DND-41 (cell line): ENCODE measurements at regions not wholly inside any gene's neighbourhood (a gene's known extent, or its start where the extent isn't known, plus 50 kb on each side); places are given as distances from the start of the nearest gene placed in this dataset.

Source experiments
- ATAC-seq: fragments of 200-7000 bp; cut with Tn5 transposase; 3 replicates; pipeline ENCODE4 v1.9.1; 2021; ENCODE audit warnings: low read depth; ENCODE audit not compliant: insufficient read depth
- DNase-seq: peaks from one replicate; pipeline ENCODE4 v3.0.0-alpha.2; 2020
- H2AFZ ChIP-seq: 2 replicates; pipeline ENCODE4 v1.6.0; 2012; ENCODE audit warnings: low read depth, low read length
- H3K27ac ChIP-seq: 2 replicates; pipeline ENCODE4 v1.5.1; 2012; ENCODE audit warnings: low read length, inconsistent platforms
- H3K27me3 ChIP-seq: fragments of 200-600 bp; sonication (generic); 2 replicates; pipeline ENCODE4 v1.6.0; 2012; ENCODE audit warnings: low read length, mild to moderate bottlenecking, inconsistent platforms; ENCODE audit not compliant: insufficient read depth, poor library complexity
- H3K36me3 ChIP-seq: 2 replicates; pipeline ENCODE4 v1.5.1; 2012; ENCODE audit warnings: low read length, inconsistent platforms; ENCODE audit not compliant: insufficient read depth
- H3K4me1 ChIP-seq: 2 replicates; pipeline ENCODE4 v1.5.1; 2012; ENCODE audit warnings: mild to moderate bottlenecking, low read length; ENCODE audit not compliant: insufficient read depth
- H3K4me2 ChIP-seq: 2 replicates; pipeline ENCODE4 v1.6.0; 2012; ENCODE audit warnings: mild to moderate bottlenecking, moderate library complexity, low read length, inconsistent platforms; ENCODE audit not compliant: insufficient read depth
- H3K4me3 ChIP-seq, 2 experiments: fragments of 200-600 bp in 1 of 2; shearing (Covaris generic) in 1 of 2; 2 replicates each; pipeline ENCODE4 v1.5.1; 2012 to 2016; ENCODE audit warnings: inconsistent platforms in 2 of 2, low read length in 2 of 2, mild to moderate bottlenecking in 2 of 2, low read depth in 1 of 2, moderate library complexity in 1 of 2
- H3K79me2 ChIP-seq: 2 replicates; pipeline ENCODE4 v1.6.0; 2012; ENCODE audit warnings: low read length, inconsistent platforms; ENCODE audit not compliant: insufficient read depth
- H3K9ac ChIP-seq: 2 replicates; pipeline ENCODE4 v1.6.0; 2012; ENCODE audit warnings: low read depth, mild to moderate bottlenecking, inconsistent platforms, low read length, moderate library complexity
- H3K9me3 ChIP-seq: 2 replicates; pipeline ENCODE4 v1.5.1; 2012; ENCODE audit warnings: low read length, moderate library complexity, mild to moderate bottlenecking, inconsistent platforms; ENCODE audit not compliant: insufficient read depth, severe bottlenecking
- H4K20me1 ChIP-seq: 2 replicates; pipeline ENCODE4 v1.6.0; 2012; ENCODE audit warnings: low read length; ENCODE audit not compliant: insufficient read depth
- CTCF ChIP-seq: IDR thresholded peaks from 2 replicates; pipeline ENCODE4 v1.5.1; 2012; ENCODE audit warnings: borderline replicate concordance, low read length, moderate library complexity, mild to moderate bottlenecking; ENCODE audit not compliant: poor library complexity, severe bottlenecking; ENCODE audit errors: extremely low read depth
- EZH2 ChIP-seq: IDR thresholded peaks from 3 replicates; pipeline ENCODE4 v1.6.1; 2012; ENCODE audit warnings: borderline replicate concordance, low read depth, mild to moderate bottlenecking, moderate library complexity, low read length, inconsistent platforms; ENCODE audit not compliant: severe bottlenecking

- no peak for ATAC-seq
- no peaks in the 10 kb centered on the region for H4K20me1 ChIP-seq
- no peaks in the 10 kb centered on the region for H3K4me1 ChIP-seq
- no peaks in the 10 kb centered on the region for H3K79me2 ChIP-seq
- no peak overlapping the region for H3K9ac ChIP-seq
- H3K9me3 ChIP-seq: no peaks in the 10 kb centered on the region
- H3K27ac ChIP-seq: no peak overlapping the region
- H3K4me2 ChIP-seq: no peak overlapping the region
- H3K4me3 ChIP-seq: no peak overlapping the region
- no peak overlapping the region for H2AFZ ChIP-seq
- H3K27me3 ChIP-seq: no peaks in the 10 kb centered on the region
- no peaks in the 10 kb centered on the region for H3K36me3 ChIP-seq
- TF ChIP-seq EZH2 (no peak), CTCF (no peak)
- DNase-seq: no peak
These were observed 681.9 kb upstream of the ARRDC3 start for GRCh38 chr5:92064993-92065392.

DNA sequence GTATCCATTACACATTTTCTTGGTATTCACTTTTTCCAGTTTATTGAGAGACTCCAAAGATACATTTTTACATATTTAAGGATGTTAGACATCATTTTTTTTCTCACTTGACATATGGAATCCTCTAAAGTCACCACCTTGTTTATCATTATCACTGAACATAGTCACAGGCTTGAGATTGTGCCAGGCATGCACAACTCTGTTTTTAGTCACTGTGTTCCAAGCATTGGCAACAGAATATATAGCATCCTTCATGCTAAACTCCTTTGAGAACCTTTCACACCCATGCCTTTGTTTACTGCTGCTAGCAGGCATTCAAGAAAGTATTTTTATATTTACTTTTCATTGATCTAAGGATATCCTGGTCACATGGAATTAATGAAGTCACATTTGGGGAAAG lies 668.6 kb upstream of the ARRDC3 start:
- no peaks in the 10 kb centered on the region for H3K79me2 ChIP-seq

DNA sequence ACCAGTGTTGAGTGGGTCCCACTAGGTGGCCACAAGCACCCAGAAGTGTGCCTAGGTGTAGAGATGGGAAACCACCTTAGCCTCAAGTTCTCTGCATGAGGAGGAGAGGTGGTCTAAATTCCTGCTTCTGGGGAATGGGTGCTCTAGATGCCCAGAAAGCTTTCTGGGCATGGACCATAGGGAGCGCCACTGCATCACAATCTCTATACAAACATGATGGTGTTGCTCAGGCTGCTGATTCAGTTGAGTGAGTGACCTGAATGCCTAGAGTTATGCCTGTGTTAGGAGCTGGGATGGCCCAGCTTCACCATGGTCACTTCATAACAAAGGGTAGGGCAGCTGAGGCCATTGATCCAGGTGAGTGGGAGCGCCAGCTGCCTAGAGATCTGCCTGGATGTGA lies 667.9 kb upstream of the ARRDC3 start:
- no peak overlapping the region for H3K9ac ChIP-seq
- H2AFZ ChIP-seq: no peak overlapping the region
- H3K36me3 ChIP-seq: no peaks in the 10 kb centered on the region
- no peak overlapping the region for H3K4me2 ChIP-seq
- H3K4me1 ChIP-seq: no peaks in the 10 kb centered on the region
- H3K27me3 ChIP-seq: no peaks in the 10 kb centered on the region
- H3K79me2 ChIP-seq: no peaks in the 10 kb centered on the region
- ATAC-seq: no peak
- H4K20me1 ChIP-seq: no peaks in the 10 kb centered on the region
- TF ChIP-seq CTCF (no peak), EZH2 (no peak)
- no peak overlapping the region for H3K27ac ChIP-seq
- H3K9me3 ChIP-seq: no peaks in the 10 kb centered on the region
- no peak overlapping the region for H3K4me3 ChIP-seq
- DNase-seq: no peak

More for the DNA sequence above, 668.6 kb upstream of the ARRDC3 start:
- Histone ChIP-seq H3K4me2 (no peak overlapping the region), H3K9ac (no peak overlapping the region), H3K27me3 (no peaks in the 10 kb centered on the region), H3K9me3 (no peaks in the 10 kb centered on the region), H3K4me3 (no peak overlapping the region), H3K36me3 (no peaks in the 10 kb centered on the region), H3K27ac (no peak overlapping the region), H3K4me1 (no peaks in the 10 kb centered on the region), H2AFZ (no peak overlapping the region), H4K20me1 (no peaks in the 10 kb centered on the region)
- TF ChIP-seq EZH2 (no peak), CTCF (no peak)
- no peak for DNase-seq
- ATAC-seq: no peak
